Bronchial epithelial cell (primary cell): ENCODE measurements at regions not wholly inside any gene's neighbourhood (a gene's known extent, or its start where the extent isn't known, plus 50 kb on each side); places are given as distances from the start of the nearest gene placed in this dataset.

Experiments used
- DNase-seq: peaks from one replicate; pipeline ENCODE4 v3.0.0-alpha.2; 2010; ENCODE audit warnings: low read depth
- FAIRE-seq: peaks from 2 replicates; lab custom pipeline; 2011; peaks lifted over from hg19 to GRCh38; lab: Jason Lieb, UNC
- H3K27me3 ChIP-seq: 2 replicates; pipeline ENCODE4 v1.5.1; 2011; ENCODE audit warnings: low read length; ENCODE audit not compliant: control insufficient read depth, insufficient read depth
- H3K36me3 ChIP-seq: 2 replicates; pipeline ENCODE4 v1.5.1; 2011; ENCODE audit warnings: low read length; ENCODE audit not compliant: control insufficient read depth, insufficient read depth
- H3K4me3 ChIP-seq: 2 replicates; pipeline ENCODE4 v1.5.1; 2011; ENCODE audit warnings: mild to moderate bottlenecking, low read depth, low read length, control low read depth
- CTCF ChIP-seq: IDR thresholded peaks from 2 replicates; pipeline ENCODE4 v1.5.1; 2011; ENCODE audit warnings: mild to moderate bottlenecking, moderate library complexity, low read length, control low read depth, inconsistent platforms; ENCODE audit not compliant: insufficient read depth, severe bottlenecking

DNA sequence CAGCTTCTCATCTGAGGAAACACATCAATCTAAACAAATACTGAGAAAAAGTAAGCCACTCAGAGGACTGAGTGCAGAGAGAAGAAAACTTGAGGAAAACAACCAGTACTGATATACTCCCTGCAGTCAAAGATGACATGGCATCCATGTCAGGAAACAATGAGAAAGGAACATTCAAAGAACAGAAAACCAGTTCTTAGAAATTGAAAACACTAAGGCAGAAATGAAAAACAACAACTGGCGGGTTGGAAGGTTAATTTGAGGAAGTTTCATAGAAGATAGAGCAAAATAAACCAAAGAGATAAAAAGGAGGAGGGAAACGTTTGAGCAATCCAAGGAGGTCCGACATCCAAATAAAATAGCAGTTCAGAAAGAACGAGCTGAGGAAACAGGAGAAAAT lies 475.2 kb downstream of the HINT1 start:
- no peaks in the 10 kb centered on the region for H3K36me3 ChIP-seq
- no peak for FAIRE-seq
- TF ChIP-seq CTCF: no peak
- no peak for DNase-seq
- no peak overlapping the region for H3K4me3 ChIP-seq
- H3K27me3 ChIP-seq: no peaks in the 10 kb centered on the region

DNA sequence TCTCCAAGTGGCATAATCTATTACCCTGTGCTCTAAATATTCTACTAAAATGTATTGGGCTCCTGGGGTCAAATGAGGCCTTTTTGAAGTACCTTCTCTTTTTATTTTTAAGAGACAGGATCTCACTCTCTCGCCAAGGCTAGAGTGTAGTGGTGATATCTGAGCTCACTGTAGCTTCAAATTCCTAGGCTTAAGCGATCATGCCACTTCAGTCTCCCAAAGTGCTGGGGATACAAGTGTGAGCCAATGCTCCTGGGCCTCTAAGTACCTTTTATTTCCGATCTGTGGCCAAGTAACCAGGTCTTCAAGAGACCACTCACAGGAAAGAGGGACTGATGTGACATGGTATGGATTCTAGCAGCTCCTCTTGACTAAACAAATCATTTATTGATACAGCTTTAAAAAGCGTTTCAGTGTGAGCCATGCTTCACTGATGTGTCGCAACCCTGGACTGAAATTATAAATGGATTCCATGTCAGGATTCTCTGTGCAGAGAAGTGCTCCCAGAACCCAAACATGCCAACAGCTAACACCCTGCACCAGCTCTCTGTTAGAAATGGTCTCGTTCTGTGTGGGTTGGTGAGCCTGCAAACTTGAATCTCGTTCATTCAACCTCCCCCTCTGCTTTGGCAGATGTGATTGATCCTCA lies 477.8 kb downstream of the HINT1 start:
- Histone ChIP-seq H3K36me3 (no peaks in the 10 kb centered on the region), H3K4me3 (no peak overlapping the region), H3K27me3 (no peaks in the 10 kb centered on the region)
- no peak for TF ChIP-seq CTCF
- no peak for FAIRE-seq
- no peak for DNase-seq

DNA sequence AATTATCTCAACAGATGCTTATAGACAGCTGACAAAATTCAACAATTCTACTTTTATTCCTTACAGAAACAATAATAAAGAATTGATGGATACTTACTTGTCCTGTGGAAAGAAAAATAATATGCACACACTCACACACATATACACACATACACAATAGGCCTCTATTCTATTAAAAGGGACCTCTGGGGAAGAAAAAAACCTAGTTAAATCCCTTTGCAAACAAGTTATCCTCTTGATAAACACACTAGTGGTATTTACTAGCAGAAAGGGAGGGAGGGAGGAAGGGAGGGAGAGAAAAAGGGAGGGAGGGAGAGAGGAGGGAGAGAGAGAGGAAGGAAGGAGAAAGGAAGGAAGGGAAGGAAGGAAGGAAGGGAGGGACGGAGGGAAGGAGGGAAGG lies 486.4 kb downstream of the HINT1 start:
- no peak for TF ChIP-seq CTCF
- DNase-seq: no peak
- no peaks in the 10 kb centered on the region for H3K27me3 ChIP-seq
- FAIRE-seq: no peak
- H3K36me3 ChIP-seq: no peaks in the 10 kb centered on the region
- H3K4me3 ChIP-seq: no peak overlapping the region

DNA sequence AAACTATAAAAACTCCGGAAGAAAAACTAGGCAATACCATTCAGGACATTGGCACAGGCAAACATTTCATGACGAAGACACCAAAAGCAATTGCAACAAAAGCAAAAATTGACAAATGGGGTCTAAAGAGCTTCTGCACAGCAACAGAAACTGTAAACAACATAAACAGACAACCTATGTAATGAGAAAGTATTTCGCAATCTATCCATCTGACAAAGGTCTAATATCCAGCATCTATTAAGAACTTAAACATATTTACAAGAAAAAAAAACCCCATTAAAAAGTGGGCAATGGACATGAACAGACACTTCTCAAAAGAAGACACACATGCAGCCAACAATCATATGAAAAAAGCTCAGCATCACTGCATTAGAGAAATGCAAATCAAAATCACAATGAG lies 498.6 kb downstream of the HINT1 start:
- Histone ChIP-seq H3K4me3 (no peak overlapping the region), H3K36me3 (no peaks in the 10 kb centered on the region), H3K27me3 (no peaks in the 10 kb centered on the region)
- no peak for TF ChIP-seq CTCF
- FAIRE-seq (no peak), DNase-seq (no peak)

DNA sequence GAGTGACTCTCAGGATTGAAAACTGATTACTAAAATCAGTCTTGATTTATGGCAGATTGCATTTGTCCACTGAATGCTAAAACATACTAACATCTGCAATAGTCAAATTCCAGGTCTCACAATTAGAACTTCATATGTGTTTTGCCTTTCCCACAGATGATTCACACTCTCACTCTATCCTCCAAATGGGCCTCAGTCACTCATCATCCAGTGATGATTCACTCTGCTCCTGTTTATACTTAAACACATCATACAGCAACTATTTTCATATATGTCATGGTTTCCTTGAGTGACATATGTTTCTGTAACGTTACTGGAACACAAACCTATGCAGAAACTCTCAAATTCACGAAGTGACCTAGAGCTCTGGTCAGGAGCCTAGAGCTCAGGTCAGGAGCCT lies 512.9 kb downstream of the HINT1 start:
- FAIRE-seq (peak; percentile 18), DNase-seq (peak; percentile 100)
- no peak overlapping the region for H3K4me3 ChIP-seq
- no peaks in the 10 kb centered on the region for H3K27me3 ChIP-seq
- TF ChIP-seq CTCF: no peak
- H3K36me3 ChIP-seq: no peaks in the 10 kb centered on the region

- FAIRE-seq: no peak
- no peaks in the 10 kb centered on the region for H3K27me3 ChIP-seq
Measured at GRCh38 chr5:130651440-130651839, 513.6 kb downstream of the HINT1 start.

More at GRCh38 chr5:130651440-130651839, 513.6 kb downstream of the HINT1 start:
- DNase-seq: no peak
- Histone ChIP-seq H3K4me3 (no peak overlapping the region), H3K36me3 (no peaks in the 10 kb centered on the region)
- TF ChIP-seq CTCF: no peak
